ENCODE measurements at regions not wholly inside any gene's neighbourhood (a gene's known extent, or its start where the extent isn't known, plus 50 kb on each side); places are given as distances from the start of the nearest gene placed in this dataset.

- intact Hi-C loops (cut with DNase I; ENCODE audit: low total_unique reads): no loop called here
- no peak for TF ChIP-seq CTCF (IDR thresholded peaks at IDR 0.05)
- H3K36me3 ChIP-seq: no peaks in the 10 kb centered on the region
- DNase-seq: no peak
- H3K27ac ChIP-seq: no peak overlapping the region
- peaks cover 0 to 7% (median 3%) of the 10 kb centered on the region in 4 donors for H3K4me1 ChIP-seq
- no peak overlapping the region for H3K4me3 ChIP-seq
- no peaks in the 10 kb centered on the region for H3K27me3 ChIP-seq
- H3K9me3 ChIP-seq: no peaks in the 10 kb centered on the region
These were observed 810.1 kb downstream of the FAT4 start for GRCh38 chr4:126124818-126125217.

GRCh38 chr4:126130215-126130614, 815.5 kb downstream of the FAT4 start:
- no peaks in the 10 kb centered on the region for H3K27me3 ChIP-seq
- no peaks in the 10 kb centered on the region for H3K9me3 ChIP-seq
- H3K36me3 ChIP-seq: no peaks in the 10 kb centered on the region
- H3K4me1 ChIP-seq: no peaks in the 10 kb centered on the region
- no peak for DNase-seq
- intact Hi-C loops (cut with DNase I; ENCODE audit: low total_unique reads): no loop called here
- H3K27ac ChIP-seq: no peak overlapping the region
- no peak for TF ChIP-seq CTCF (IDR thresholded peaks at IDR 0.05)
- no peak overlapping the region for H3K4me3 ChIP-seq

- H3K4me3 ChIP-seq: no peak overlapping the region
- H3K9me3 ChIP-seq: no peaks in the 10 kb centered on the region
- no peaks in the 10 kb centered on the region for H3K27me3 ChIP-seq
- H3K36me3 ChIP-seq: no peaks in the 10 kb centered on the region
- no peak for DNase-seq
- no peak for TF ChIP-seq CTCF (IDR thresholded peaks at IDR 0.05)
- intact Hi-C loops (cut with DNase I; ENCODE audit: low total_unique reads): no loop called here
- no peak overlapping the region for H3K27ac ChIP-seq
- no peaks in the 10 kb centered on the region for H3K4me1 ChIP-seq
These were observed 822.4 kb downstream of the FAT4 start for GRCh38 chr4:126136922-126137781.

GRCh38 chr4:126137782-126138170, 823.0 kb downstream of the FAT4 start:
- TF ChIP-seq CTCF (IDR thresholded peaks at IDR 0.05): no peak
- no peaks in the 10 kb centered on the region for H3K4me1 ChIP-seq
- H3K36me3 ChIP-seq: no peaks in the 10 kb centered on the region
- H3K9me3 ChIP-seq: no peaks in the 10 kb centered on the region
- H3K27me3 ChIP-seq: no peaks in the 10 kb centered on the region
- no peak overlapping the region for H3K27ac ChIP-seq
- no peak overlapping the region for H3K4me3 ChIP-seq
- DNase-seq: no peak
- intact Hi-C loops (cut with DNase I; ENCODE audit: low total_unique reads): no loop called here

- H3K36me3 ChIP-seq: no peaks in the 10 kb centered on the region
- intact Hi-C loops (cut with DNase I; ENCODE audit: low total_unique reads): no loop called here
- no peak for DNase-seq
- no peak for TF ChIP-seq CTCF (IDR thresholded peaks at IDR 0.05)
- H3K27me3 ChIP-seq: no peaks in the 10 kb centered on the region
- H3K4me3 ChIP-seq: no peak overlapping the region
- no peaks in the 10 kb centered on the region for H3K9me3 ChIP-seq
- H3K27ac ChIP-seq: no peak overlapping the region
- H3K4me1 ChIP-seq: no peaks in the 10 kb centered on the region
These were observed 829.9 kb downstream of the FAT4 start for GRCh38 chr4:126144543-126145237.
